Thoracic aorta (tissue), 2 donors: ENCODE measurements at regions not wholly inside any gene's neighbourhood (a gene's known extent, or its start where the extent isn't known, plus 50 kb on each side); places are given as distances from the start of the nearest gene placed in this dataset.

Experiments
- ATAC-seq: fragments of 150-250 bp; one replicate; pipeline ENCODE4 v1.8.0; 2017; ENCODE audit warnings: low read depth; ENCODE audit not compliant: insufficient number of reproducible peaks, low FRiP score
- DNase-seq: peaks from one replicate; pipeline ENCODE4 v3.0.0-alpha.2; 2020; ENCODE audit warnings: low spot score
- H3K27ac ChIP-seq, 2 donors: fragments of 200-600 bp; sonication (generic); 1 replicate in 1 of 2; 2 replicates in 1 of 2; pipeline ENCODE4 v1.5.1; 2016; ENCODE audit warnings: mild to moderate bottlenecking in 2 of 2, moderate library complexity in 2 of 2
- H3K27me3 ChIP-seq: fragments of 200-600 bp; sonication (generic); replicated peaks from 2 replicates; pipeline ENCODE4 v1.6.0; 2016; ENCODE audit warnings: mild to moderate bottlenecking; ENCODE audit not compliant: insufficient read depth
- H3K36me3 ChIP-seq: fragments of 200-600 bp; sonication (generic); one replicate; pipeline ENCODE4 v1.5.1; 2016
- H3K4me1 ChIP-seq, 2 donors: fragments of 200-600 bp; sonication (generic); 1 replicate in 1 of 2; 2 replicates in 1 of 2; pipeline versions ENCODE4 v1.5.1 to v1.6.0; 2016; ENCODE audit warnings: low read depth in 2 of 2, mild to moderate bottlenecking in 1 of 2; ENCODE audit not compliant: control insufficient read depth in 1 of 2
- H3K4me3 ChIP-seq: fragments of 200-600 bp; sonication (generic); 2 replicates; pipeline ENCODE4 v1.5.1; 2016; ENCODE audit warnings: mild to moderate bottlenecking
- H3K9me3 ChIP-seq: fragments of 200-600 bp; sonication (generic); 2 replicates; pipeline ENCODE4 v1.5.1; 2016
- TF ChIP-seq, protein P1 (sequence below): fragments of 200-600 bp; sonication (generic); IDR thresholded peaks from one replicate; pipeline ENCODE4 v1.5.1; 2019; ENCODE audit warnings: antibody characterized with exemption

DNA sequence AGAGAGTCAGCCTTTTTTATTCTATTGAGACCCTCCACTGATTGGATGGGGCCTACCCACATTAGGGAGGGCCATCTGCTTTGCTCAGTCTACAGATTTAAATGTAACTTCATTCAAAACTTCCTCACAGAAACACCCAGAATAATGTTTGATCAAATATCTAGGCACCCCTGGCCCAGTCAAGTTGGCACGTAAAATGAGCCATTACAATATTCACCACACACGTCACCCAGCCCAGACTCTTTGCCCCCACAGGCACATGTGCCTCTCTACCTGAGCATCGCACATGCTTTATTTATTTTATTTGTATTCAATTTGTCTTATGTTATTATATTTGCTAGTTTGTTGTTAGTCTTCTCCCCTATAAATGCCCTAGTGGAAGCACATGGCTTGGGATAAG, 70.9 kb upstream of the EYA2 start:
- ATAC-seq = no peak

DNA sequence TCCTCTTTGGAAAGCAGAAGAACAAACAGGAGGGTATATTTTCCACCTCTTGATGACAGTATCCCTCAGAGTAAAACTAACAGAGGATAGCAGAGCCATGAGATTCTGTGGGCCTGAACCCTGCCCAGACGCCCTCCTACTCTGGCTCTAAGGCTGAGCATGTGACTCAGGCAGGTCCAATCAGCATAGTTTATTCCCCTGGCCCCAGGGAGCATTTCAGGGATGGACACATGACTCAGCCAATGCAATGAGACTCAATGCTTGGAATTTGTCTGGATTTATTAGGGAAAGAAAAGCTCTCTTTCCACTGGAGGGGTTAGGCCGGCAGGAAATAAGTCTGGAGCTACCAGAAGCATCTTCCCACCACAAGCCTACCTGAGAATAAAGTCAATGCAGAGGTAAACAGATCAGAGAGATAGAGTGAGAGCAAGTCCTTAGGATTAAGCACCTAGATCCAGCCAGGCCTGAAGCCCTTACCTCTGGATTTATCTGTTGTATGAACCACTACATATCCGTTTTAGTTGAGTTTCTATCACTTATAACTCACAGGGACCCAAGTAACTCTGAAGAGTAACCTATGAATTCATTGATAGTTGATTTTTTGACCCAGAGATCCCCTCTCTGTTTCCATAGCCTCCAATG, 68.2 kb upstream of the EYA2 start:
- ATAC-seq = no peak
- Histone ChIP-seq H3K27me3 (no peaks in the 10 kb centered on the region), H3K9me3 (no peaks in the 10 kb centered on the region), H3K36me3 (no peaks in the 10 kb centered on the region), H3K27ac (no peak overlapping the region), H3K4me1 (no peaks in the 10 kb centered on the region), H3K4me3 (no peak overlapping the region)
- TF ChIP-seq, protein P1, sequence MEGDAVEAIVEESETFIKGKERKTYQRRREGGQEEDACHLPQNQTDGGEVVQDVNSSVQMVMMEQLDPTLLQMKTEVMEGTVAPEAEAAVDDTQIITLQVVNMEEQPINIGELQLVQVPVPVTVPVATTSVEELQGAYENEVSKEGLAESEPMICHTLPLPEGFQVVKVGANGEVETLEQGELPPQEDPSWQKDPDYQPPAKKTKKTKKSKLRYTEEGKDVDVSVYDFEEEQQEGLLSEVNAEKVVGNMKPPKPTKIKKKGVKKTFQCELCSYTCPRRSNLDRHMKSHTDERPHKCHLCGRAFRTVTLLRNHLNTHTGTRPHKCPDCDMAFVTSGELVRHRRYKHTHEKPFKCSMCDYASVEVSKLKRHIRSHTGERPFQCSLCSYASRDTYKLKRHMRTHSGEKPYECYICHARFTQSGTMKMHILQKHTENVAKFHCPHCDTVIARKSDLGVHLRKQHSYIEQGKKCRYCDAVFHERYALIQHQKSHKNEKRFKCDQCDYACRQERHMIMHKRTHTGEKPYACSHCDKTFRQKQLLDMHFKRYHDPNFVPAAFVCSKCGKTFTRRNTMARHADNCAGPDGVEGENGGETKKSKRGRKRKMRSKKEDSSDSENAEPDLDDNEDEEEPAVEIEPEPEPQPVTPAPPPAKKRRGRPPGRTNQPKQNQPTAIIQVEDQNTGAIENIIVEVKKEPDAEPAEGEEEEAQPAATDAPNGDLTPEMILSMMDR = no peak
- DNase-seq = no peak

More for the DNA sequence above, 70.9 kb upstream of the EYA2 start:
- no peak overlapping the region for H3K4me3 ChIP-seq
- no peaks in the 10 kb centered on the region for H3K4me1 ChIP-seq
- H3K27me3 ChIP-seq = no peaks in the 10 kb centered on the region
- H3K9me3 ChIP-seq = no peaks in the 10 kb centered on the region
- H3K36me3 ChIP-seq = no peaks in the 10 kb centered on the region
- TF ChIP-seq, protein P1 = no peak
- no peak for DNase-seq
- H3K27ac ChIP-seq = no peak overlapping the region

DNA sequence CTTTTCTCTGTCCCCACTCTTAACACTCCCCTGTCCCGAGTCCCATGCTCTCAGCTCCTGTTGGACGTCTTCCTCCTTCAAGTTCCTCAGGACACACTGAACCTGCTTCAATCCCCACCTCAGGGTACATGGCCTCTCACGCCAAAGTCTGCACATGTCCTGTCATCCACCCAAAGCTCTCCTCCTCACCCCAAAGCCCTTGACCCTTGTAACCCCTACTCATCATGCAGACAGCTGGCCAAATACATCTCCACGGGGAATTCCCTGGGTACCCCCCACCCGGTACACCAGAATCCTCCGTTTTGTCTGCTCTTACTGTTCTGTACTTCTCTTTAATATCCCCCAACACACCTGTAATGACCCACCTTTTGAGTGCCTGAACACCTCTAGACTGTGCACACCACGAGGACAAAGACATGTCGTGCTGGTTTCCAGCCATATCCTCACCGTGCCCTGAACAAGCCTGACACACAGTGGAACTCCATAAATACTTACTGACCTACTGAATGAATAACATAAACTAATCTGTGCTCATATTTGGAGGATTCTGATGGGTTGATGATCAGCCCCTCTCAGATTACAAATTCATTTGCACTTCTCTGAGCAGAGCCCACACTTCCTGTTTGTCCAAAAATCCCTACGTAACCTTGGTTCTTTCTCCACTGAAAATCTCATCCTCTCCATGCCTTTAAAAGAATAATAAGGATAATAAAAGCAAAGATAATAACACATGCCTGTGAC, 66.8 kb upstream of the EYA2 start:
- ATAC-seq = no peak
- H3K27me3 ChIP-seq = no peaks in the 10 kb centered on the region
- DNase-seq = no peak
- H3K4me3 ChIP-seq = no peak overlapping the region
- no peaks in the 10 kb centered on the region for H3K9me3 ChIP-seq
- H3K4me1 ChIP-seq = no peaks in the 10 kb centered on the region
- no peaks in the 10 kb centered on the region for H3K36me3 ChIP-seq
- TF ChIP-seq, protein P1 = no peak
- H3K27ac ChIP-seq = no peak overlapping the region

DNA sequence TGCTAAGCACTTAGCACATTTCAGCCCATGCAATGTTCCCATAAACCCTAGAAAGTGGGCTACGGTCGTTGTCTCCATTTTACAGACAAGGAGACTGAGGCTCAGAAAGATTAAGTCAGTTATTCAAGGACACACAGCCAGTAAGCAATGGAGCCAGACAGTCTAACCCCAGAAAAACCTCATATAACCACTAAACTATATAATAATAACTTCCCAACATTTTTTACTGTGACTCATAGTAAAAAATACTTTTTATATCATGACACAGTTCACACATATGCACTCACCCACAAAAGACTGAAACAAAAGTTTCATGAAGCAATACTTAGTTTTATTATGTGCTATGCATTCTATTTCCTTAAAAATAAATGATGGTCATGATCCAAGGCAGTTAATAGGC, 66.2 kb upstream of the EYA2 start:
- no peak overlapping the region for H3K27ac ChIP-seq
- H3K27me3 ChIP-seq = no peaks in the 10 kb centered on the region
- H3K9me3 ChIP-seq = no peaks in the 10 kb centered on the region
- H3K4me3 ChIP-seq = no peak overlapping the region
- no peaks in the 10 kb centered on the region for H3K4me1 ChIP-seq
- no peaks in the 10 kb centered on the region for H3K36me3 ChIP-seq
- ATAC-seq = no peak
- TF ChIP-seq, protein P1 = no peak
- no peak for DNase-seq

DNA sequence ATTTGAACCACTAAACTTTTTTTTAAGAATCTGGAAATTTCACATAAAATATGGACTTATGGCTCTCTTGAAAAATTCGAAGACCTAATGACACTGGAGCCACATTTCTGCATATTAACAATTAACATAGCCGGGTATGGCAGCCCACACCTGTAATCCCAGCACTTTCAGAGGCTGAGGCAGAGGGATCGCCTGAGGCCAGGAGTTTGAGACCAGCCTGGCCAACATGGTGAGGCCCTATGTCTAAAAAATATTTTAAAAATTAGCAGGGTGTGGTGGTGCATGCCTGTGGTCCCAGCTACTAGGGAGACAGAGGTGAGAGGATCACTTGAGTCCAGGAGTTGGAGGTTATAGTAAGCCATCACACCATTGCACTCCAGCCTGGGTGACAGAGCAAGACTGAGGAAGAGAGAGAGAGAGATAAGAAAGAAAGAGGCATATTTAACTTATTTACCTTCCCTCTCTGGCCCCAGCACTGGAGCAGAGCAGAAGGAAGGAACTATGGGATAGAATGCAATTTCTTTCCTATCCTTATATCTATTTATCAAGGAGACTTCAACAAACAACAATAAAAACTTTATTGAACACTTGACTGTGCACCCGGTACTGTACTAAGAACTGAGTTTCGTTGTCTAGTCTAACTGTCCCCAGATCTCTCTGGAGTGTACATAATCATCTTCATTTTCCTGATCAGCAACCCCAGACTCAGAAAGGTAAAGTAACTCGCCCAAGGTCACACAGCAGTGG, 63.6 kb upstream of the EYA2 start:
- no peak overlapping the region for H3K27ac ChIP-seq
- no peak for DNase-seq

More for the DNA sequence above, 63.6 kb upstream of the EYA2 start:
- H3K9me3 ChIP-seq = no peaks in the 10 kb centered on the region
- TF ChIP-seq, protein P1 = no peak
- H3K4me3 ChIP-seq = no peak overlapping the region
- H3K4me1 ChIP-seq = no peaks in the 10 kb centered on the region
- H3K27me3 ChIP-seq = no peaks in the 10 kb centered on the region
- ATAC-seq = no peak
- no peaks in the 10 kb centered on the region for H3K36me3 ChIP-seq
